ENCODE measurements at regions not wholly inside any gene's neighbourhood (a gene's known extent, or its start where the extent isn't known, plus 50 kb on each side); places are given as distances from the start of the nearest gene placed in this dataset.

GRCh38 chr4:184318852-184319251 lies 101.2 kb upstream of the ENPP6 start:
- Histone ChIP-seq H3K4me3 (no peak overlapping the region), H3K27me3 (no peaks in the 10 kb centered on the region), H3K27ac (no peak overlapping the region), H3K4me1 (no peaks in the 10 kb centered on the region), H3K36me3 (ENCODE audit: low read depth, missing control alignments) (no peaks in the 10 kb centered on the region), H3K9me3 (no peaks in the 10 kb centered on the region)
- WGBS, 2 donors = 95% methylated on average over 8 of the region's 8 CpGs
- no peak for DNase-seq
- intact Hi-C loops (cut with DNase I; ENCODE audit: low total_unique reads) = no loop called here
- TF ChIP-seq POLR2A (IDR thresholded peaks at IDR 0.05) (no peak), CTCF (IDR thresholded peaks at IDR 0.05) (no peak)

GRCh38 chr4:184317234-184317918 lies 99.7 kb upstream of the ENPP6 start:
- Histone ChIP-seq H3K27me3 (no peaks in the 10 kb centered on the region), H3K9me3 (no peaks in the 10 kb centered on the region), H3K36me3 (ENCODE audit: low read depth, missing control alignments) (no peaks in the 10 kb centered on the region), H3K27ac (no peak overlapping the region), H3K4me3 (no peak overlapping the region), H3K4me1 (no peaks in the 10 kb centered on the region)
- DNase-seq = no peak
- intact Hi-C loops (cut with DNase I; ENCODE audit: low total_unique reads) = no loop called here
- TF ChIP-seq POLR2A (IDR thresholded peaks at IDR 0.05) = no peak
- TF ChIP-seq CTCF (IDR thresholded peaks at IDR 0.05) = no peak
- 88 to 90% methylated on average over 11 to 14 of the region's 14 CpGs for WGBS, 2 donors

GRCh38 chr4:184316821-184317220 lies 99.1 kb upstream of the ENPP6 start:
- no peaks in the 10 kb centered on the region for H3K36me3 ChIP-seq (ENCODE audit: low read depth, missing control alignments)
- 87 to 95% methylated on average over 9 to 10 of the region's 10 CpGs for WGBS, 2 donors
- DNase-seq = no peak

GRCh38 chr4:184315675-184316359 lies 98.1 kb upstream of the ENPP6 start:
- WGBS, 2 donors = 91 to 94% methylated on average over 8 of the region's 8 CpGs
- no peak for DNase-seq
- intact Hi-C loops (cut with DNase I; ENCODE audit: low total_unique reads) = no loop called here
- H3K27me3 ChIP-seq = no peaks in the 10 kb centered on the region
- no peak overlapping the region for H3K27ac ChIP-seq
- no peaks in the 10 kb centered on the region for H3K9me3 ChIP-seq
- H3K36me3 ChIP-seq (ENCODE audit: low read depth, missing control alignments) = no peaks in the 10 kb centered on the region
- TF ChIP-seq CTCF (IDR thresholded peaks at IDR 0.05) = no peak
- TF ChIP-seq POLR2A (IDR thresholded peaks at IDR 0.05) = no peak
- no peak overlapping the region for H3K4me3 ChIP-seq
- no peaks in the 10 kb centered on the region for H3K4me1 ChIP-seq

More at GRCh38 chr4:184316821-184317220, 99.1 kb upstream of the ENPP6 start:
- TF ChIP-seq POLR2A (IDR thresholded peaks at IDR 0.05) (no peak), CTCF (IDR thresholded peaks at IDR 0.05) (no peak)
- intact Hi-C loops (cut with DNase I; ENCODE audit: low total_unique reads) = no loop called here
- Histone ChIP-seq H3K9me3 (no peaks in the 10 kb centered on the region), H3K27me3 (no peaks in the 10 kb centered on the region), H3K4me3 (no peak overlapping the region), H3K27ac (no peak overlapping the region), H3K4me1 (no peaks in the 10 kb centered on the region)

Data from testis (tissue), 2 donors.